Neural cell (in vitro differentiated cells): ENCODE measurements at regions not wholly inside any gene's neighbourhood (a gene's known extent, or its start where the extent isn't known, plus 50 kb on each side); places are given as distances from the start of the nearest gene placed in this dataset.

ENCODE experiments used
- CTCF ChIP-seq: fragments of 450-650 bp; IDR thresholded peaks from 2 replicates; pipeline ENCODE4 v1.5.1; 2014; ENCODE audit warnings: antibody characterized with exemption, mild to moderate bottlenecking, moderate library complexity; ENCODE audit not compliant: poor library complexity, severe bottlenecking
- EP300 ChIP-seq: fragments of 450-650 bp; conservative IDR thresholded peaks from 2 replicates; pipeline ENCODE4 v1.6.1; 2014; ENCODE audit warnings: antibody characterized with exemption, mild to moderate bottlenecking, moderate library complexity; ENCODE audit not compliant: poor library complexity, severe bottlenecking
- EZH2 ChIP-seq: fragments of 200-600, 300-800 bp; shearing (Covaris generic), sonication (generic); IDR thresholded peaks from 2 replicates; pipeline ENCODE4 v1.6.1; 2014; ENCODE audit warnings: antibody characterized with exemption, low read length, borderline replicate concordance, mild to moderate bottlenecking; ENCODE audit not compliant: insufficient read depth, poor library complexity, severe bottlenecking
- MXI1 ChIP-seq: fragments of 450-650 bp; conservative IDR thresholded peaks from 2 replicates; pipeline ENCODE4 v1.6.1; 2014; ENCODE audit warnings: antibody characterized with exemption, mild to moderate bottlenecking; ENCODE audit not compliant: poor library complexity, severe bottlenecking
- POLR2AphosphoS5 ChIP-seq: IDR thresholded peaks from 2 replicates; pipeline ENCODE4 v1.6.1; 2012
- RAD21 ChIP-seq: fragments of 450-650 bp; conservative IDR thresholded peaks from 2 replicates; pipeline ENCODE4 v1.6.1; 2014; ENCODE audit warnings: antibody characterized with exemption, mild to moderate bottlenecking, moderate library complexity
- REST ChIP-seq: IDR thresholded peaks from 2 replicates; pipeline ENCODE4 v1.6.1; 2012; ENCODE audit warnings: borderline replicate concordance
- SMC3 ChIP-seq: fragments of 450-650 bp; conservative IDR thresholded peaks from 2 replicates; pipeline ENCODE4 v1.6.1; 2014; ENCODE audit warnings: antibody characterized with exemption, mild to moderate bottlenecking, moderate library complexity; ENCODE audit not compliant: poor library complexity
- TAF1 ChIP-seq: IDR thresholded peaks from 2 replicates; pipeline ENCODE4 v1.6.1; 2012; ENCODE audit warnings: low read depth

- TF ChIP-seq CTCF (no peak), TAF1 (no peak), RAD21 (no peak), EZH2 (no peak), POLR2AphosphoS5 (no peak), SMC3 (no peak), REST (no peak), EP300 (no peak), MXI1 (no peak)
These were observed 1183.1 kb upstream of the TMEFF2 start for GRCh38 chr2:193377789-193378188.
